ENCODE measurements at regions not wholly inside any gene's neighbourhood (a gene's known extent, or its start where the extent isn't known, plus 50 kb on each side); places are given as distances from the start of the nearest gene placed in this dataset.

DNA sequence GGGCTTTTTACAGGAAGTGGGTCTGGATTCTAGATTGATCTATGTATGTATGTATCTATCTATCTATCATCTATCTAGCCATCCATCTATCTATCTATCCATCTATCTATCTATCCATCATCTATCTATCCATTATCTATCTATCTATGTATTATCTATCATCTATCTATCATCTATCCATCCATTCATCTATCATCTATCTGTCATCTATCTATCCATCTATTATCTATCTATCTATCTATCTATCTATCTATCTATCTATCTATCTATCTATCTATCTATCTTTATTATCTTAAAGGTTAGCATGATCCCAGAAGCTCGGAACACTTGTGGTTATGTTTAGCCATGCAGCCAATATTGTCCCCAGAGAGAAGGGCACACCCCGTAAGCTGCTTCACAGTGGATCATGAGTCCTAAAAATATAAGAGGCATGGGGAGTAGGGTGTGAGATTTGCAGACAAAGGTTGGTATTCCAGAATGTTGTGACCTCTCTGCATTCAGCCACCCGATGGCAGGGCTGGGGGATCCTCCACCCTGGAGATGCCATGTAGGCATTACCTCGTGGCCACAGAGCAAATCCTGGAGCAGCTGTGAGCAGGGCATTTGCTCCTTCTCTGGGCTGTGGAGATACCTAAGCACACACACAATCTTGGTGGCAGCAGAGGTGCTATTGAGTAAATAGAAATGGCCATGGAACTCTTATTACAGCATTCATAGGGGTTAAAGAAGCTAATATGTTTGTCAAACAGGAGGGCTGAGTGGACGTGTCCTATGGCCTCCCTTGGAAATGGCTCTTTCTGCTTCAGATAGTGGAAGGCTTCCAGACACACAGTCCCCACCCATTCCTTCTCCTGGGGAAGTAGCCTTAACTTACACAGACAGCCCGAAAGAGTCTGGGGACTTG is 310.0 kb upstream of the TSHZ3 start:
- H3K14ac ChIP-seq (ENCODE audit: insufficient read length): no peak overlapping the region
- no peak overlapping the region for H2BK5ac ChIP-seq (ENCODE audit: low read depth, low read length)
- no peak overlapping the region for H4K5ac ChIP-seq (ENCODE audit: insufficient read length, low read depth, low read length)
- H3K79me1 ChIP-seq (ENCODE audit: low read depth, low read length): no peaks in the 10 kb centered on the region
- no peak overlapping the region for H2AFZ ChIP-seq (ENCODE audit: low read length)
- H3K79me2 ChIP-seq (ENCODE audit: control insufficient read depth in 1 of 2, insufficient read depth in 2 of 2, low read length in 2 of 2): no peaks in the 10 kb centered on the region
- no peaks in the 10 kb centered on the region for H3K27me3 ChIP-seq (replicated peaks in 1 of 4; ENCODE audit: control insufficient read depth in 3 of 4, extremely low read depth in 1 of 4, insufficient read depth in 3 of 4, low read length in 3 of 4)
- no peak overlapping the region for H2BK15ac ChIP-seq (ENCODE audit: low read length)
- H3K4me2 ChIP-seq (ENCODE audit: insufficient read depth in 1 of 2, low read depth in 2 of 2, low read length in 2 of 2): no peak overlapping the region
- no peak for FAIRE-seq
- H3K23ac ChIP-seq (ENCODE audit: insufficient read length): no peak overlapping the region
- DNase-seq (ENCODE audit: low read depth in 1 of 2, low spot score in 2 of 2): no peak
- H3K4me3 ChIP-seq (ENCODE audit: extremely low read depth in 1 of 4, insufficient read depth in 2 of 4, low read depth in 3 of 4, low read length in 4 of 4): no peak overlapping the region
- H4K8ac ChIP-seq (ENCODE audit: extremely low read depth, insufficient read depth, low read length): no peak overlapping the region
- H3K56ac ChIP-seq (replicated peaks; ENCODE audit: insufficient read length, low read depth, low read length): no peak overlapping the region
- no peak overlapping the region for H3K27ac ChIP-seq (ENCODE audit: low read depth, low read length)
- H2BK120ac ChIP-seq (replicated peaks; ENCODE audit: low read depth, low read length): no peak overlapping the region
- ChIA-PET CTCF (ENCODE audit: partially characterized antibody) (interaction anchor here (0.7 to 1.1 kb wide), 2 partner anchors 10 to 128 kb away, joined by 3 read pairs; no protein-coding TSS in a partner anchor), POLR2A (ENCODE audit: partially characterized antibody) (interaction anchor here (0.6 kb wide), 1 partner anchor 15 kb away, joined by 3 read pairs; no protein-coding TSS in a partner anchor)
- H2BK12ac ChIP-seq (ENCODE audit: low read depth, low read length): no peak overlapping the region
- no peaks in the 10 kb centered on the region for H3K9me3 ChIP-seq (ENCODE audit: insufficient read depth in 2 of 2, low read depth in 1 of 2, low read length in 1 of 2)
- H2BK20ac ChIP-seq (ENCODE audit: low read length): no peak overlapping the region
- no peak overlapping the region for H3K4ac ChIP-seq (replicated peaks; ENCODE audit: insufficient read length, low read depth, low read length)
- no peaks in the 10 kb centered on the region for H3K36me3 ChIP-seq (ENCODE audit: control insufficient read depth in 2 of 4, insufficient read depth in 4 of 4, low read length in 3 of 4)
- no peak overlapping the region for H3K18ac ChIP-seq (ENCODE audit: extremely low read depth, low read length)
- no peaks in the 10 kb centered on the region for H3K4me1 ChIP-seq (replicated peaks in 1 of 4; ENCODE audit: control insufficient read depth in 3 of 4, insufficient read depth in 4 of 4, low read length in 3 of 4)
- no peaks in the 10 kb centered on the region for H3K23me2 ChIP-seq (ENCODE audit: low read depth, low read length)
- H4K20me1 ChIP-seq (replicated peaks in 1 of 2; ENCODE audit: control insufficient read depth in 1 of 2, insufficient read depth in 2 of 2, low read length in 2 of 2): no peaks in the 10 kb centered on the region
- 83% methylated on average over 6 of the region's 6 CpGs; no CpG with 5 or more reads in 1 of the 2 experiments for WGBS, 2 experiments (ENCODE audit: extremely low coverage in 1 of 2, insufficient coverage in 1 of 2, insufficient read length in 1 of 2, insufficient replicate concordance in 2 of 2, low coverage in 1 of 2, low lambda C conversion rate in 2 of 2, missing lambda C conversion rate in 1 of 2)
- no peak overlapping the region for H2AK5ac ChIP-seq (ENCODE audit: low read depth, low read length)
- H3K9ac ChIP-seq (replicated peaks in 1 of 4; ENCODE audit: extremely low read depth in 1 of 4, low read depth in 3 of 4, low read length in 3 of 4): no peak overlapping the region
- no peak overlapping the region for H4K91ac ChIP-seq (replicated peaks; ENCODE audit: insufficient read length, low read length)
- no peak for TF ChIP-seq NANOG (IDR thresholded peaks at IDR 0.05; ENCODE audit: insufficient read depth, low read depth, low read length, poor library complexity, severe bottlenecking)
- no peak for TF ChIP-seq SIX5 (IDR thresholded peaks at IDR 0.05; ENCODE audit: low read depth, low read length)
- no peak for TF ChIP-seq BACH1 (IDR thresholded peaks at IDR 0.05; ENCODE audit: low read length)
- TF ChIP-seq, protein P1, sequence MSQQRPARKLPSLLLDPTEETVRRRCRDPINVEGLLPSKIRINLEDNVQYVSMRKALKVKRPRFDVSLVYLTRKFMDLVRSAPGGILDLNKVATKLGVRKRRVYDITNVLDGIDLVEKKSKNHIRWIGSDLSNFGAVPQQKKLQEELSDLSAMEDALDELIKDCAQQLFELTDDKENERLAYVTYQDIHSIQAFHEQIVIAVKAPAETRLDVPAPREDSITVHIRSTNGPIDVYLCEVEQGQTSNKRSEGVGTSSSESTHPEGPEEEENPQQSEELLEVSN (IDR thresholded peaks at IDR 0.05): no peak
- TF ChIP-seq CHD2 (IDR thresholded peaks at IDR 0.05; ENCODE audit: low read length): no peak
- no peak for TF ChIP-seq RFX5 (IDR thresholded peaks at IDR 0.05; ENCODE audit: borderline replicate concordance, low read depth, low read length)
- no peak for TF ChIP-seq HDAC2 (IDR thresholded peaks at IDR 0.05; ENCODE audit: borderline replicate concordance in 1 of 2, low read depth in 2 of 2, low read length in 2 of 2)
- TF ChIP-seq RXRA (IDR thresholded peaks at IDR 0.05; ENCODE audit: insufficient read depth, low read depth, low read length): no peak
- TF ChIP-seq SP1 (IDR thresholded peaks at IDR 0.05; ENCODE audit: low read depth, low read length): no peak
- TF ChIP-seq EZH2 (IDR thresholded peaks at IDR 0.05; ENCODE audit: low read depth, low read length, severe bottlenecking): no peak
- no peak for TF ChIP-seq JUND (IDR thresholded peaks at IDR 0.05; ENCODE audit: low read length)
- TF ChIP-seq ASH2L (IDR thresholded peaks at IDR 0.05; ENCODE audit: low read length): no peak
